ENCODE measurements at regions not wholly inside any gene's neighbourhood (a gene's known extent, or its start where the extent isn't known, plus 50 kb on each side); places are given as distances from the start of the nearest gene placed in this dataset.

GRCh38 chr12:63008372-63008771 lies 73.4 kb upstream of the PPM1H start:
- ATAC-seq: no peak

GRCh38 chr12:63007726-63008125 lies 72.8 kb upstream of the PPM1H start:
- no peak for ATAC-seq
- TF ChIP-seq ESRRG (CRISPR knock-in tag; IDR thresholded peaks at IDR 0.05) (no peak), ZC3H10 (CRISPR knock-in tag; IDR thresholded peaks at IDR 0.05) (no peak), POU6F1 (CRISPR knock-in tag; IDR thresholded peaks at IDR 0.05; ENCODE audit: borderline replicate concordance, low read depth) (no peak), TOX (CRISPR knock-in tag; IDR thresholded peaks at IDR 0.05; ENCODE audit: borderline replicate concordance) (no peak)

More at GRCh38 chr12:63008372-63008771, 73.4 kb upstream of the PPM1H start:
- no peak for TF ChIP-seq ISL1 (CRISPR knock-in tag; IDR thresholded peaks at IDR 0.05)
- no peak for TF ChIP-seq TOX (CRISPR knock-in tag; IDR thresholded peaks at IDR 0.05; ENCODE audit: borderline replicate concordance)

- no peak for ATAC-seq
These were observed 71.6 kb upstream of the PPM1H start for GRCh38 chr12:63006536-63006935.

More at GRCh38 chr12:63006536-63006935, 71.6 kb upstream of the PPM1H start:
- TF ChIP-seq RARB (CRISPR knock-in tag; IDR thresholded peaks at IDR 0.05) (no peak), PPARA (CRISPR knock-in tag; IDR thresholded peaks at IDR 0.05; ENCODE audit: borderline replicate concordance) (no peak), CREB5 (CRISPR knock-in tag; IDR thresholded peaks at IDR 0.05; ENCODE audit: low read depth) (no peak), ISL1 (CRISPR knock-in tag; IDR thresholded peaks at IDR 0.05) (no peak), ARNTL (CRISPR knock-in tag; IDR thresholded peaks at IDR 0.05; ENCODE audit: borderline replicate concordance, low read depth) (no peak), BACH2 (CRISPR knock-in tag; IDR thresholded peaks at IDR 0.05; ENCODE audit: borderline replicate concordance) (no peak), POU6F1 (CRISPR knock-in tag; IDR thresholded peaks at IDR 0.05; ENCODE audit: borderline replicate concordance, low read depth) (no peak), TSHZ2 (CRISPR knock-in tag; IDR thresholded peaks at IDR 0.05) (no peak), SNAI2 (CRISPR knock-in tag; IDR thresholded peaks at IDR 0.05) (no peak), ZFP30 (CRISPR knock-in tag; IDR thresholded peaks at IDR 0.05) (no peak), ZNF8 (CRISPR knock-in tag; IDR thresholded peaks at IDR 0.05) (no peak), CSRNP3 (CRISPR knock-in tag; IDR thresholded peaks at IDR 0.05) (no peak), GLIS3 (CRISPR knock-in tag; IDR thresholded peaks at IDR 0.05) (no peak), ZNF70 (CRISPR knock-in tag; IDR thresholded peaks at IDR 0.05) (no peak), ESRRG (CRISPR knock-in tag; IDR thresholded peaks at IDR 0.05) (no peak), CSDC2 (CRISPR knock-in tag; IDR thresholded peaks at IDR 0.05) (no peak)

Data from SK-N-SH treated with all-trans-retinoic acid at 6 μM for 48 hours (cell line).